GM12875 (cell line): ENCODE measurements at regions not wholly inside any gene's neighbourhood (a gene's known extent, or its start where the extent isn't known, plus 50 kb on each side); places are given as distances from the start of the nearest gene placed in this dataset.

Source experiments
- H3K4me3 ChIP-seq: one replicate; pipeline ENCODE4 v1.5.1; 2011; ENCODE audit warnings: low read depth, low read length, control low read depth
- TF ChIP-seq, protein P1 (sequence below): IDR thresholded peaks from 2 replicates; pipeline ENCODE4 v1.5.1; 2011; ENCODE audit warnings: low read depth, mild to moderate bottlenecking, control low read depth, inconsistent platforms, low read length, moderate library complexity, borderline replicate concordance; ENCODE audit not compliant: insufficient read depth

DNA sequence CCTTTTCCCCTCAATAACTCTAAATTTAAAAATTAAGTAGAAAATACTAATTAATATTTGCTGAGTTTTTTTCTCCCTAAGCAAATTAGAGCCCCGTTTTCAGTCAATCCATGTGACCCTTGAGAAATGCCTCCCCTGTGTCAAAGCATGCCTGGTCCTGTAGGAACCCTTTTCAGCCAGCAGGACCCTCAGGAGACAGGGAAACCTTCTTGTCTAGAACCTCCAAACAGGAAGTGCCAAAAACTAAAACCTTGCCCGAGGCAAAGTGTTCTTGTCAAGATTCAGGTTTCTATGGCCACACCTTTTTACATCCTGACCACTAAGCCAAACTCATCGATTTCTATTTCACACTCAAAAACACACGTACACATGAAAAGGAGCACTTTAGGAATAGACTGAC is 60.1 kb upstream of the NFE2L3 start:
- H3K4me3 ChIP-seq, result no peak overlapping the region
- TF ChIP-seq, protein P1, sequence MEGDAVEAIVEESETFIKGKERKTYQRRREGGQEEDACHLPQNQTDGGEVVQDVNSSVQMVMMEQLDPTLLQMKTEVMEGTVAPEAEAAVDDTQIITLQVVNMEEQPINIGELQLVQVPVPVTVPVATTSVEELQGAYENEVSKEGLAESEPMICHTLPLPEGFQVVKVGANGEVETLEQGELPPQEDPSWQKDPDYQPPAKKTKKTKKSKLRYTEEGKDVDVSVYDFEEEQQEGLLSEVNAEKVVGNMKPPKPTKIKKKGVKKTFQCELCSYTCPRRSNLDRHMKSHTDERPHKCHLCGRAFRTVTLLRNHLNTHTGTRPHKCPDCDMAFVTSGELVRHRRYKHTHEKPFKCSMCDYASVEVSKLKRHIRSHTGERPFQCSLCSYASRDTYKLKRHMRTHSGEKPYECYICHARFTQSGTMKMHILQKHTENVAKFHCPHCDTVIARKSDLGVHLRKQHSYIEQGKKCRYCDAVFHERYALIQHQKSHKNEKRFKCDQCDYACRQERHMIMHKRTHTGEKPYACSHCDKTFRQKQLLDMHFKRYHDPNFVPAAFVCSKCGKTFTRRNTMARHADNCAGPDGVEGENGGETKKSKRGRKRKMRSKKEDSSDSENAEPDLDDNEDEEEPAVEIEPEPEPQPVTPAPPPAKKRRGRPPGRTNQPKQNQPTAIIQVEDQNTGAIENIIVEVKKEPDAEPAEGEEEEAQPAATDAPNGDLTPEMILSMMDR, result peak; percentile 26; the same call in 1 of the 2 replicates

DNA sequence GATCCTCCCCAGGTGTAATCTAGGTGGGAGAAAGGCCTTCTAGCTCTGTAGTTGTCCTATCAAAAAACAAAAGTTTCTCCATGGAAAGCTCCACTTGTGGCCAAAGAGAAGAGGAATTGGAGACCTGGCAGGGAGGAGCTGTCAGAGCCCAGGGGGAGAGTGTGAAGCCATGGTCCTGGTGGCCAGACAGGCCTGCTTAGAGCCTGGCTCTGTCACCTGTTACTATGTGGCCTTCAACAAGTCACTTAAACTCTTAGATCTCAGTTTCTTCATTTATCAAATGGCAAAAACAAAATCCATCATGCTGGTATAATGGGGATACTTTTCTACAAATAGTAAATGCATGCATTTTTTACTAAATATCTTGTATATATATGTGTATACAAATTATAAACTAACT is 59.0 kb upstream of the NFE2L3 start:
- TF ChIP-seq, protein P1, result no peak
- H3K4me3 ChIP-seq, result no peak overlapping the region

GRCh38 chr7:26096136-26096535 is 55.9 kb upstream of the NFE2L3 start:
- no peak overlapping the region for H3K4me3 ChIP-seq
- TF ChIP-seq, protein P1, result no peak

DNA sequence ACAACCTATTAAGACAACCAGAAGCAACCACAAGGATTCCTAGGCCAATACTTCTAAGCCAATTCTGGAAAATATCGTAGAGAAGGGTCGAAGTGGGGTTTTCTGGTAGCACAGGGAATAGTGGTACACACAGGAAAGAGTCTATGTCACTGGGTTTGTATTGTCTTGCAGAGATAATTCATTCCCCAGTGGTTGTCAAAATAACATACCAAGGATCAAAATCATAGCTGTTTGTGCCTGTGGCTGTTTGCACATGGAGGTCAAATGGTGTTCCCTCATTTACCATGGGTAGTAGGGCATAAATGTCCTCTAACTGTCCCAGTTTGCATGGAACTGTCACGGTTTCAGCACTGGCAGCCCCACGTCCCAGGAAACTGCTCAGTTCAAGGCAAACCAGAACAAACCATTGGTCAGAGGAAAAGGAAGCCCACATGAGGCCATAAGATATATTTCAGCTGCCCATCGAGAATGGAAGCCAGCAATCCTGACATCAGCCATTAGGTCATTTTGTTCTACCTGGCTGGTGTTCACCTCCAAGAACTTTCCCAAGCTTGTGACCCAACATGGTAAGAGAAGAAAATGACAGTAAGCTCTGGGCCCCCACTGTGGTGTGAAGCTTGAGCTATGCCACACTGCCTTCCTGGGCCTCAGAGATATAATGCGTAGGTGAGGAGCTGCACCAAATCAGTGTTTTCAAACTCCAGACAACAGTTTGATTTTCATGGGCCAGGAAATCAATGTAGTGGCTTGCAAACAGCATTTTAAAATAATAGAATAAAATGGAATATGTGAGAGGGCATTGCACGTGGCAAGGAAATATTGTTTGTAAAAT is 53.9 kb upstream of the NFE2L3 start:
- TF ChIP-seq, protein P1, result no peak
- no peak overlapping the region for H3K4me3 ChIP-seq

DNA sequence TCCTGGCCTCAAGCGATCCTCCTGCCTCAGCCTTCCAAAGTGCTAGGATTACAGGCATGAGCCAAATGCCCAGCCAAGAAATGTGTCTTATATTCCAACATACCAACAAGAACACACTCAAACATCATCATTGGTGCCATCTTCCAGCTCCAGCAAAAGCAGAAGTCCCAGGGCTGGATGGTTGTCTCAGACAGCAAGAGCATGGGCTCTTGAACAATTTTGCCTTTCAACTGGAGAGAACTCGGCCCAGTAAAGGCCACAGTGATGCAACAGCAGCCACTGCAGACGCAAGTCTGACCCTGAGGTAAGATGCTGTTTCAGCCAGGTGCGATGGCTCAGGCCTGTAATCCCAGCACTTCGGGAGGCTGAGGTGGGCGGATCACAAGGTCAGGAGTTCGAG is 52.8 kb upstream of the NFE2L3 start:
- no peak overlapping the region for H3K4me3 ChIP-seq
- TF ChIP-seq, protein P1, result no peak

DNA sequence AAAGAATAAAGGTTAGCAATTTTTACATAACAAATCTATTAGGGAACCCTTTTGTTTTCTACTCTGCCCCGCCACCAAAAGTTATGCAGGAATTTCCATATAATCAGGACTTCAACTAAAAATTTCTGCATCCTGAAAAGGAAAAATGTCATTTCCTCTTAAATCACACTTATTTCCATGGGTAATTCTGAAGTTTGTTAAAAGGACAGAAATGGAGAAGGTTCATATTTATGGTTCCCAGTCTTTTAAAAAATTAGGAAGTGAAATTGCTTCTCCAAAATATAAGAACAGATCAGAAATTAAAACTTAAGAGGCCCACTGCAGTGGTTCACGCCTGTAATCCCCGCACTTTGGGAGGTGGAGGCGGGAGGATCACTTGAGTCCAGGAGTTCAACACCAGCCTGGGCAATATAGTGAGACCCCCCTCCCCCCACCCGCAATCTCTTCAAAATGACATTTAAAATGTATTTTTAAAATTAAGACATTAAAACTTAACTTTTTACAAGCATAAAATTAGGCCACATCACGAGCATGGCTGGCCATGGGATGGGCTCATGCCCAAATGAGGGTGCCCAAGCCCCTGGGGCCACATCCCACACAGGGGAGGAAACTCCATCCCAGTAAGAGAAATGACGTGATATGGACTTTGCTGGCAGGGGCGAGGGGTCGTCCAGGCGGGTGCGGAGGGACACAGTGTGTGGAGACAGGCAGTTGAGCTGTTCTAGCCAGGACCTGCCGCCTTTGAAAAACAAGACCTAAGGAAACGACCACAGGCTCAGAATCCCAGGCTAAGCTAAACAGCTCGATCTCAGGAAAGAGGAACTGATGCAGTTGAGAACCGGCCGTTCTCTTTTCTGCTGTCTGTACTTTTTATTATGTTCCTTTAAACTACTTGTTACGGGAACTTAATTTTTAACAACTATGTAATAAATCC is 51.3 kb upstream of the NFE2L3 start:
- peak overlapping the region; percentile 38 for H3K4me3 ChIP-seq
- TF ChIP-seq, protein P1, result no peak
